IMR-90 (cell line): ENCODE measurements at regions not wholly inside any gene's neighbourhood (a gene's known extent, or its start where the extent isn't known, plus 50 kb on each side); places are given as distances from the start of the nearest gene placed in this dataset.

ENCODE experiments used
- ATAC-seq: fragments of 200-7000 bp; cut with Tn5 transposase; 2 replicates; pipeline ENCODE4 v1.9.1; 2020; ENCODE audit warnings: low read depth, mild to moderate bottlenecking, moderate library complexity
- BruUV-seq: library from RNA; stranded (reverse); fragments of 400-500 nt; replicated peaks from 2 replicates; lab custom pipeline; 2021; lab: Mats Ljungman, UMichigan
- CTCF ChIA-PET: fragments of 300-600 bp; formaldehyde crosslinking; extraction: SDS; loops from one replicate; lab custom pipeline; 2021; ENCODE audit warnings: antibody characterized with exemption; lab: Yijun Ruan, JAX
- POLR2A ChIA-PET: fragments of 300-600 bp; sonication (Branson Sonifier 250); formaldehyde crosslinking; loops from one replicate; lab custom pipeline; 2022; ENCODE audit warnings: antibody characterized with exemption; ENCODE audit not compliant: unreplicated experiment; lab: Charles Lee
- DNase-seq: peaks from one replicate; pipeline ENCODE4 v3.0.0; 2013
- H2AFZ ChIP-seq: replicated peaks from 2 replicates; pipeline ENCODE3; 2013; ENCODE audit warnings: low read length, mild to moderate bottlenecking; ENCODE audit not compliant: poor library complexity
- H2AK5ac ChIP-seq: 2 replicates; pipeline ENCODE4 v1.6.1; 2013; ENCODE audit warnings: low read depth, low read length, inconsistent platforms
- H2AK9ac ChIP-seq: replicated peaks from 2 replicates; pipeline ENCODE3; 2013; ENCODE audit warnings: mild to moderate bottlenecking, low read depth, low read length, moderate library complexity; ENCODE audit not compliant: poor library complexity
- H2BK120ac ChIP-seq: 2 replicates; pipeline ENCODE4 v1.6.1; 2013; ENCODE audit warnings: low read depth, low read length, inconsistent platforms
- H2BK15ac ChIP-seq: 3 replicates; pipeline ENCODE4 v1.6.1; 2013; ENCODE audit warnings: low read depth, low read length, inconsistent platforms
- H2BK20ac ChIP-seq: 2 replicates; pipeline ENCODE4 v1.6.1; 2013; ENCODE audit warnings: low read depth, mild to moderate bottlenecking, inconsistent platforms, low read length, moderate library complexity
- H2BK5ac ChIP-seq: 2 replicates; pipeline ENCODE4 v1.6.1; 2013; ENCODE audit warnings: mild to moderate bottlenecking, low read depth, low read length, inconsistent platforms; ENCODE audit not compliant: poor library complexity, severe bottlenecking
- H3K14ac ChIP-seq: replicated peaks from 2 replicates; pipeline ENCODE4 v1.6.1; 2013; ENCODE audit warnings: low read depth, low read length, inconsistent platforms
- H3K18ac ChIP-seq: 2 replicates; pipeline ENCODE4 v1.6.1; 2013; ENCODE audit warnings: low read depth, low read length, control low read depth
- H3K23ac ChIP-seq: 2 replicates; pipeline ENCODE4 v1.6.1; 2013; ENCODE audit warnings: low read depth, low read length, inconsistent platforms
- H3K27ac ChIP-seq: 2 replicates; pipeline ENCODE4 v1.5.1; 2013; ENCODE audit warnings: mild to moderate bottlenecking, control low read depth, low read length; ENCODE audit not compliant: insufficient read depth
- H3K27me3 ChIP-seq: 2 replicates; pipeline ENCODE4 v1.6.1; 2013; ENCODE audit warnings: low read length; ENCODE audit not compliant: control insufficient read depth, insufficient read depth
- H3K36me3 ChIP-seq: 2 replicates; pipeline ENCODE4 v1.6.1; 2013; ENCODE audit warnings: low read length, mixed read lengths; ENCODE audit not compliant: control insufficient read depth, insufficient read depth
- H3K4ac ChIP-seq: 2 replicates; pipeline ENCODE4 v1.6.1; 2013; ENCODE audit warnings: low read depth, low read length, inconsistent platforms
- H3K4me1 ChIP-seq: 2 replicates; pipeline ENCODE4 v1.6.1; 2013; ENCODE audit warnings: low read length, mixed read lengths; ENCODE audit not compliant: control insufficient read depth, insufficient read depth
- H3K4me2 ChIP-seq: 2 replicates; pipeline ENCODE4 v1.6.1; 2013; ENCODE audit warnings: low read depth, mild to moderate bottlenecking, control low read depth, low read length, moderate library complexity
- H3K4me3 ChIP-seq: 2 replicates; pipeline ENCODE4 v1.5.1; 2013; ENCODE audit warnings: low read depth, mild to moderate bottlenecking, control low read depth, low read length, moderate library complexity; ENCODE audit not compliant: insufficient read depth
- H3K56ac ChIP-seq: 2 replicates; pipeline ENCODE4 v1.6.1; 2013; ENCODE audit warnings: low read length, inconsistent platforms; ENCODE audit not compliant: insufficient read depth; ENCODE audit errors: extremely low read depth
- H3K79me1 ChIP-seq, 2 experiments: 2 replicates each; pipeline ENCODE4 v1.6.1; 2013; ENCODE audit warnings: low read length in 2 of 2, inconsistent platforms in 1 of 2, low read depth in 1 of 2
- H3K9ac ChIP-seq: 2 replicates; pipeline ENCODE4 v1.6.1; 2013; ENCODE audit warnings: low read depth, low read length, control low read depth
- H3K9me1 ChIP-seq: 2 replicates; pipeline ENCODE4 v1.6.1; 2013; ENCODE audit warnings: low read length, inconsistent platforms; ENCODE audit not compliant: insufficient read depth
- H3K9me3 ChIP-seq: 2 replicates; pipeline ENCODE4 v1.6.1; 2013; ENCODE audit warnings: low read length; ENCODE audit not compliant: control insufficient read depth, insufficient read depth
- H4K20me1 ChIP-seq: 2 replicates; pipeline ENCODE4 v1.6.1; 2013; ENCODE audit warnings: low read length, inconsistent platforms; ENCODE audit not compliant: insufficient read depth
- H4K5ac ChIP-seq: 2 replicates; pipeline ENCODE4 v1.6.1; 2013; ENCODE audit warnings: mild to moderate bottlenecking, low read depth, low read length, control low read depth
- H4K8ac ChIP-seq, 2 experiments: 2 replicates each; pipeline ENCODE4 v1.6.1; 2013; ENCODE audit warnings: low read depth in 2 of 2, low read length in 2 of 2, control low read depth in 1 of 2, inconsistent platforms in 1 of 2
- H4K91ac ChIP-seq: 2 replicates; pipeline ENCODE4 v1.6.1; 2013; ENCODE audit warnings: low read depth, low read length, inconsistent platforms; ENCODE audit not compliant: insufficient read depth
- FOS ChIP-seq: fragments of 150-350 bp; IDR thresholded peaks from 2 replicates; pipeline ENCODE4 v1.6.1; 2016; ENCODE audit warnings: low read depth, low read length
- NFE2L2 ChIP-seq: fragments of 150-350 bp; IDR thresholded peaks from 2 replicates; pipeline ENCODE4 v1.6.1; 2016; ENCODE audit warnings: low read depth, mild to moderate bottlenecking, low read length
- POLR2A ChIP-seq: IDR thresholded peaks from 2 replicates; pipeline ENCODE4 v1.6.1; 2012; ENCODE audit warnings: mild to moderate bottlenecking, low read depth, low read length
- SMC3 ChIP-seq: fragments of 150-350 bp; IDR thresholded peaks from 2 replicates; pipeline ENCODE4 v1.6.1; 2016; ENCODE audit warnings: low read depth, mild to moderate bottlenecking, antibody characterized with exemption, low read length, moderate library complexity
- WGBS, 2 experiments: methylation state at CpG; one replicate each; pipeline versions ENCODE4 v1.1.5 to v1.1.7; 2013; ENCODE audit warnings: missing lambda C conversion rate in 2 of 2; ENCODE audit not compliant: insufficient read length in 1 of 2; ENCODE audit errors: extremely low coverage in 2 of 2; 5-methylcytosine and 5-hydroxymethylcytosine counted together
- dilution Hi-C: fragments of 300-500 bp; cut with HindIII; formaldehyde crosslinking; loops from one replicate; pipeline ENCODE4 v1.14.3; 2018; ENCODE audit warnings: low sequenced_read_pairs; ENCODE audit not compliant: unreplicated experiment
- in situ Hi-C: fragments of 300-500 bp; cut with MboI; formaldehyde crosslinking; loops from 3 replicates; pipeline ENCODE4 v1.14.3; 2019; ENCODE audit warnings: low sequenced_read_pairs, inconsistent platforms, mixed read lengths
- intact Hi-C: fragments of 100-400 bp; cut with micrococcal nuclease; formaldehyde crosslinking; loops from 2 replicates; pipeline ENCODE4 v1.10.0; 2022

DNA sequence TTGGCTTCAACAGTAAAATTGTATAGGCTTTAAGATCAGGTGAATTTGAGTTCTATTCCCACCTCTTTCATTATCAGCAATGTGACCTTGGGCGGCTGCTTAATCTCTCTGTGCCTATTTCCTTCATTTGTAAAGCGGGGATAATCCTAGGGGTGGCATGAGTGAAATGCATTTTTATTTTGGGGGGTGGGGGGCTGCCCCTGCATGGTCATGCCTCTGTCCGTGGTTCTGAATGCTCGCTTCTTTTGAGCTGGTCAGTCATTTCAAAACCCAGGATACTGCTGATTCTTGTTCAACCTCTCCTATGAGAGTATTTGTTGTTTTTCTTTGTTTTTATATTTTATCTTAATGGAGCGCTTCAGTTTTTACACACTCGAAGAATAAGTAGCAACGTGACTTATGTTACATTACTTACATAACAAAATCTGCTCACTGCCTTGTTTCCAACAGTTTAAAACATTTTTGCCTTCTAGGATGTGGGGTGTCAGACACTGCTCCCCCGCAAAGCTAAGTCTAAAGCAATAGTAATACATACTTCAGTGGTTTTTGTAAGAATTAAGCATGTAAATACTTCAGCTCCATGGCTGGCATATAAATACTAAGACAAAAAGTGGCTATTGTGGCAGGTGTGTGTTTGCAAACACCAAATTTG, 152.6 kb upstream of the PELI1 start:
- no TSS peak for BruUV-seq

More for the DNA sequence above, 152.6 kb upstream of the PELI1 start:
- Histone ChIP-seq H3K4me2 (no peak overlapping the region), H2AK9ac (no peak overlapping the region), H4K20me1 (no peaks in the 10 kb centered on the region), H3K56ac (no peak overlapping the region), H2AFZ (no peak overlapping the region), H3K4ac (no peak overlapping the region), H3K27me3 (peaks cover 18% of the 10 kb centered on the region), H3K4me1 (no peaks in the 10 kb centered on the region), H2BK120ac (no peak overlapping the region), H2AK5ac (no peak overlapping the region), H2BK15ac (no peak overlapping the region), H3K23ac (no peak overlapping the region), H4K91ac (no peak overlapping the region), H3K27ac (no peak overlapping the region), H2BK20ac (no peak overlapping the region), H4K8ac (no peak overlapping the region), H3K9me3 (no peaks in the 10 kb centered on the region), H3K18ac (no peak overlapping the region), H3K9ac (no peak overlapping the region), H3K79me1 (no peaks in the 10 kb centered on the region), H3K14ac (no peak overlapping the region), H3K36me3 (no peaks in the 10 kb centered on the region), H4K5ac (no peak overlapping the region), H3K9me1 (no peaks in the 10 kb centered on the region), H2BK5ac (no peak overlapping the region), H3K4me3 (no peak overlapping the region)
- dilution Hi-C loops: no loop called here
- intact Hi-C loops: no loop called here
- WGBS, 2 experiments: no CpG with 5 or more reads among the region's 8 CpGs
- TF ChIP-seq NFE2L2 (no peak), FOS (no peak), SMC3 (no peak), POLR2A (no peak)
- ATAC-seq: no peak
- in situ Hi-C loops: no loop called here
- ChIA-PET POLR2A (no interaction called here), CTCF (interaction anchor here (2.3 kb wide), 1 partner anchor 16 kb away, joined by 6 read pairs; no protein-coding TSS in a partner anchor)
- no peak for DNase-seq
